NB4 (cell line): ENCODE measurements at regions not wholly inside any gene's neighbourhood (a gene's known extent, or its start where the extent isn't known, plus 50 kb on each side); places are given as distances from the start of the nearest gene placed in this dataset.

Source experiments
- DNase-seq: peaks from one replicate; pipeline ENCODE4 v3.0.0; 2010; ENCODE audit warnings: low read depth
- H3K4me3 ChIP-seq: one replicate; pipeline ENCODE4 v1.5.1; 2011; ENCODE audit warnings: mild to moderate bottlenecking, low read depth, low read length, moderate library complexity
- MYC ChIP-seq: IDR thresholded peaks from 2 replicates; pipeline ENCODE4 v1.6.1; 2011; ENCODE audit warnings: low read depth, low read length
- POLR2A ChIP-seq: IDR thresholded peaks from 2 replicates; pipeline ENCODE4 v1.6.1; 2011; ENCODE audit warnings: mild to moderate bottlenecking; ENCODE audit not compliant: insufficient read length; ENCODE audit errors: extremely low read depth
- TF ChIP-seq, protein P1 (sequence below): IDR thresholded peaks from one replicate; pipeline ENCODE4 v1.5.1; 2012; ENCODE audit warnings: low read depth, low read length
- TF ChIP-seq, protein P2 (sequence below): IDR thresholded peaks from 2 replicates; pipeline ENCODE4 v1.6.1; 2011; ENCODE audit warnings: low read depth, low read length

GRCh38 chr9:82170866-82171265 lies 182.3 kb downstream of the SPATA31D1 start:
- DNase-seq: no peak
- H3K4me3 ChIP-seq: no peak overlapping the region
- no peak for TF ChIP-seq MYC
- TF ChIP-seq, protein P1, sequence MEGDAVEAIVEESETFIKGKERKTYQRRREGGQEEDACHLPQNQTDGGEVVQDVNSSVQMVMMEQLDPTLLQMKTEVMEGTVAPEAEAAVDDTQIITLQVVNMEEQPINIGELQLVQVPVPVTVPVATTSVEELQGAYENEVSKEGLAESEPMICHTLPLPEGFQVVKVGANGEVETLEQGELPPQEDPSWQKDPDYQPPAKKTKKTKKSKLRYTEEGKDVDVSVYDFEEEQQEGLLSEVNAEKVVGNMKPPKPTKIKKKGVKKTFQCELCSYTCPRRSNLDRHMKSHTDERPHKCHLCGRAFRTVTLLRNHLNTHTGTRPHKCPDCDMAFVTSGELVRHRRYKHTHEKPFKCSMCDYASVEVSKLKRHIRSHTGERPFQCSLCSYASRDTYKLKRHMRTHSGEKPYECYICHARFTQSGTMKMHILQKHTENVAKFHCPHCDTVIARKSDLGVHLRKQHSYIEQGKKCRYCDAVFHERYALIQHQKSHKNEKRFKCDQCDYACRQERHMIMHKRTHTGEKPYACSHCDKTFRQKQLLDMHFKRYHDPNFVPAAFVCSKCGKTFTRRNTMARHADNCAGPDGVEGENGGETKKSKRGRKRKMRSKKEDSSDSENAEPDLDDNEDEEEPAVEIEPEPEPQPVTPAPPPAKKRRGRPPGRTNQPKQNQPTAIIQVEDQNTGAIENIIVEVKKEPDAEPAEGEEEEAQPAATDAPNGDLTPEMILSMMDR: no peak
- TF ChIP-seq, protein P2, sequence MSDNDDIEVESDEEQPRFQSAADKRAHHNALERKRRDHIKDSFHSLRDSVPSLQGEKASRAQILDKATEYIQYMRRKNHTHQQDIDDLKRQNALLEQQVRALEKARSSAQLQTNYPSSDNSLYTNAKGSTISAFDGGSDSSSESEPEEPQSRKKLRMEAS: no peak
- no peak for TF ChIP-seq POLR2A

- H3K4me3 ChIP-seq: no peak overlapping the region
- TF ChIP-seq, protein P1: no peak
- TF ChIP-seq, protein P2: no peak
- TF ChIP-seq MYC: no peak
- no peak for TF ChIP-seq POLR2A
- no peak for DNase-seq
Measured at GRCh38 chr9:82171271-82171670, 182.7 kb downstream of the SPATA31D1 start.

GRCh38 chr9:82180711-82181110 lies 192.1 kb downstream of the SPATA31D1 start:
- H3K4me3 ChIP-seq: no peak overlapping the region
- no peak for TF ChIP-seq POLR2A
- TF ChIP-seq, protein P1: no peak
- DNase-seq: no peak

DNA sequence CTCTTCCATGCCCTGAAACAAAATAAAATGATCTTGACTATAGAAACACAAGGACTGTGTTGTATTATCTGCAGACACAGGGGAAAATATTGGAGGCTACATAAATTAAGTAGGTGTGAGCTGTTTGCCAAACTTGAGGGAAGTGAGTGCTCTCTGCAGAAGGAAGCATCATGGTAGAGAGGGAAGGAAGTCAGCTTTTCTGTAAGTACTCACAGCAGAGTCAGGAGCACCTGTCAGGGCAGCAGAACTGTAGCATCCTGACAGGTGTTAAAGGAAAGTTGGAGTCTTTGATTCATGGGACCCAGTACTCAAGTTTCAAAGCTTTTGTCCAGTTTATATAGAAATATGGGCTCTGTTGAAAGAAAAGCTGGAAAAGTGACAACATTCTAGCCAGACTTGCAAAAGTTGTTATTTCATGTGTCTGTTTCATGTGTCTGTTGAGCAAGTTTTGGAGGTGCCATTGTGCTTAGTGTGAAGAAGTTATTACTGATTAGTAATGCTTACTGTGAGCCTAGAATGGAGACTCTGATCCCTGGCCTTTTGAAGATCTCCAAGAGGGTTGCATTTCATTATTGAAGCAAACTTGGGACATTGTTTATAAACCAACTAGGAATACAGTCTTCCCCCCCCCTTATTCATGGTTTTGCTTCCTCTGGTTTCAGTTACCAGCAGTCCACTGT lies 194.7 kb downstream of the SPATA31D1 start:
- no peak overlapping the region for H3K4me3 ChIP-seq
- TF ChIP-seq, protein P2: no peak
- TF ChIP-seq MYC (no peak), POLR2A (no peak)
- TF ChIP-seq, protein P1: no peak
- no peak for DNase-seq

DNA sequence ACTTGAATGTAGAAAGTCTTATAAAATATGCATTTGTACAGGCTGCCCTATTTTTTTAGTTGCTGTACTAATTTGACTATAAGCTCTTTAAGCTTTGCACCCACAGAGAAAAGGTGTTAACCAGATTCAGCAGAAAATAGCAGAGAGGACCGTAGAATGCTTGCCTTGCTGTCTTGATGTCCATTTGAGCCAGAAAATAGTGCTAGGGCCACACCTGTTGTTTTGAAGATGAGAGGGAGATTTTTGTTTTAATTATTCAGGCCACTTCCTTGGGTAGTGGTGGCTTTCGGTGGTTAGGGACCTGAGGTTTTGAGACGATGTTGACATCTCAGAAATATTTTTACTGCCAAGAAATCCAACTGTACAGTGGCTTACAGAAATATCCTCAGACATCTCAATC lies 196.0 kb downstream of the SPATA31D1 start:
- TF ChIP-seq, protein P1: no peak
- TF ChIP-seq POLR2A: no peak
- TF ChIP-seq MYC: no peak
- TF ChIP-seq, protein P2: no peak
- DNase-seq: no peak
- no peak overlapping the region for H3K4me3 ChIP-seq

DNA sequence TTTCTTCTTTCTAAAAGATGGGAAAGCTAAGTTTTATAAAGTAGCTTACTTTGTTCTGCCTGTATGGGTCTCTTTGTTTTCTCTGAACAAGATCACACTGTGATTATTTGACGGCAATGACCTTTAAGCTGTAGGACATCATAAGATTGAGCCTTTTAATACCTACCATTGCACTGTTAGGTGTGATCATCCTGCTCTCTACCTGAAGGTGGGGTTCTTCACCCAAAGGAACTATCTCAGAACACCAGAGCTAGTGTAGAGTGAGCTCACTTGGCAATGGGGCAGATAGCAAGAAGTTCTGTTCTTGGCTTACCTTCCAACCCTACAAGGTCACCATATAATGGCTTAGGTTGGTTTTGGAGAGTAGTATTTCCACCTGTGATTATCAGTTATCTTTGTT lies 200.2 kb downstream of the SPATA31D1 start:
- no peak overlapping the region for H3K4me3 ChIP-seq
- DNase-seq: no peak
- TF ChIP-seq MYC (no peak), POLR2A (no peak)
- TF ChIP-seq, protein P1: no peak
